IPS-11a (cell line): ENCODE measurements at regions not wholly inside any gene's neighbourhood (a gene's known extent, or its start where the extent isn't known, plus 50 kb on each side); places are given as distances from the start of the nearest gene placed in this dataset.
"Not testable (repeated sequence)": the region's sequence is repeated elsewhere in the genome, so short reads cannot be mapped to it uniquely, and the experiment has no call there.

ENCODE experiments used
- H3K4me3 ChIP-seq: one replicate; pipeline ENCODE4 v1.5.1; 2013; ENCODE audit warnings: low read depth, low read length, control low read depth

DNA sequence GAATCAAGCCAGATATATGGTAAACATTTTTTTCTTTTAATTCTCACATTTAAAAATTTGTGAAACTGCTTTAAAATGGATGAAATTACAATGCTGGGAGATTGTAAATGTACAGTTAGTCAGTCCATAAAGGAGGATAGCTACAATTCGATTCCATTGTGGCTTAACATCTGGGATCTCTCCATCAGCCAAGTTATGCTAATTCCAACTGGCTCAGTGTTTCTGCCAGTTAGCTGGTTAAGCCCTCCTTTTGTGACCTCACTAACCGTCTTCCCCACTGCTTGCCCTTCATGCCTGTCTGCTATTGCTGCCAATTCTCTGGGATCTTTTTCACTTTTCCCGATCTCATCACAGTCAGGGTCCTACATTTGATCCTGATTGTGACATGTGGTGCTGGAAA lies 1347.6 kb downstream of the CDH11 start:
- no peak overlapping the region for H3K4me3 ChIP-seq

DNA sequence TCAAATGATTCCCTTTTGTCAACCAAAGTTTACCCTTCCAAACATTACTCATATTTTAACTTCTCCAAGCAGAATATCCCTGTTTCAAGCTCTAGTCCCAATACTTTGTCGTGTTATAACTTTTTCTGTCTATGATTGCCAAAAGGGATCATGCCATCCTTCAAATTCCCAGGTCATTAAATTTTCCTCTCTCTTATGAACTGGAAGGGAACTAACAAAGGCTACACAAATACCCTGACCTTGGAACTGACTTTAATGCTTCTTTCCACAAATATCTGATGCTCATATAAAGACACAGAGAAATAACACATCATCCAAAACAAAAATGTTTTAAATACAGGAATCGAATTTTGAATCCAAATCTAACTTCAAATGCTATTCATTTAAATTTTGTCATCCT lies 1352.7 kb downstream of the CDH11 start:
- H3K4me3 ChIP-seq: no peak overlapping the region

DNA sequence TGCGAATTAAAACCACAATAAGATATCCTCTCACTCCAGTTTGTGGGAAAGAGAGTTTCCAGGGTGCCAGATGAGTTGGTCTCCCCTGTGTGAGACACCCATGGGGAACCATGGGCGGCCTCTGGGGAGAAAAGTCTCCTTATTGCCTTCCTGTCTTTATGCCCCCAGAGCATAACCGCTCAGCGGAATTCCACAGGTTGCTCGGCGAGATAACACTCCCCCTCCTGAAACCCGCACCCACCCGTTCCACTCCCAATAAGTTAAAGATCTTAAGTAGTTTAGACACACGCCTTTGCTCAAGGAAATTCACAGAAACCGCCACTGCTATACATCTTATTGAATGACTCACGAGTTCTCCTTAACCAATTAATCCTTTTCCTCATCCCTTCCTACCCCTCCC lies 1361.6 kb downstream of the CDH11 start:
- not testable (repeated sequence) for H3K4me3 ChIP-seq

DNA sequence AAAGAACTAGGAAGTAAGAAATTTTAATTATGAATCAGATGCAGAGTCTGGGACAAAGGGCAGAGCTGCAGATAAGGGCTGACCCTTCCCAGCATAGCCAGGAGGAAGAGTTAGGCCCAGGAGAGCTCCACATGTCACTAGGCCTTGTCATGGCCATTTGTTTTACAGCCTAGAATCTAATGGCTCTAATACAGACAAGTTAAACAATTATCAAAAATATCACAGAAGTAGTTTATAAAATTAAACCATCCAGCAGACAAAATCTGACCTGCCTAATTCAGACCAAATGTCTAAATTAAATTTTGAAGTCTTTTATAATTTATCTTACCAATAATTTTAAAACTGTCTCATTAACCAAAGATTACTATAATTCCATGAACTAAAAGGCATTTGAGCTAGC lies 1369.5 kb downstream of the CDH11 start:
- no peak overlapping the region for H3K4me3 ChIP-seq

DNA sequence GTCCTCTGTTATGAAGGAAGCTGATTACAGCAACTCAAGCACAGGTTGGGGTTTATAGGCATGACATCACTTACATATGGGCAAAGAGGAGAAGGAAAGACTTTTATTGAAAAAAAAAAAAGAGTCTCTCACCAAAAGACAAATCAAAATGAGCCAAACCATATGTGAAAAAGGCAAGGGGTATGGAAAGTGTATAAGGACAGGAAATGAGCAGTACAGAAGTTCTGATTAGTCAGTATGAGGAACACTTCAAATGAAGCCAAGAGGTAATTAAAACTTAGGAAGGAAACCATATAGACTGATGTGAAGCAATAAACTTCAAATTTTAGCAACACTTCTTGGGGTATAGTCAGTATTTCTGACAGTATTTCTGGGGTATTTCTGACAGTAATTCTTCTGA lies 1372.6 kb downstream of the CDH11 start:
- H3K4me3 ChIP-seq: no peak overlapping the region

DNA sequence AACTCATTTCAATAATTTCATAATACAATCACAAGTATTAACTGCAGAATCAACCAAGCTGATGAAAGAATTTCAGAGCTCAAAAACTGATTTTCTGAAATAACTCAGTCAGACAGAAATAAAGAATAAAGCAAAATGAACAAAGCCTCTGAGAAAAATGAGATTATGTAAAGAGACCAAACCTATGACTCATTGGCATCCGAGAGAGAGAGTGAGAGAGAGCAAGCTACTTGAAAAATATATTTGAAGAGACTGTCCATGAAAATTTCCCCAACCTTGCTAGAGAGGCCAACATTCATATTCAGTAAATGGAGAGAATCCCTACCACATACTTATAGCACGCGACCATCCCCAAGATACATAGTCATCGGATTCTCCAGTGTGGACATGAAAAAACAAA lies 1376.4 kb downstream of the CDH11 start:
- no peak overlapping the region for H3K4me3 ChIP-seq

DNA sequence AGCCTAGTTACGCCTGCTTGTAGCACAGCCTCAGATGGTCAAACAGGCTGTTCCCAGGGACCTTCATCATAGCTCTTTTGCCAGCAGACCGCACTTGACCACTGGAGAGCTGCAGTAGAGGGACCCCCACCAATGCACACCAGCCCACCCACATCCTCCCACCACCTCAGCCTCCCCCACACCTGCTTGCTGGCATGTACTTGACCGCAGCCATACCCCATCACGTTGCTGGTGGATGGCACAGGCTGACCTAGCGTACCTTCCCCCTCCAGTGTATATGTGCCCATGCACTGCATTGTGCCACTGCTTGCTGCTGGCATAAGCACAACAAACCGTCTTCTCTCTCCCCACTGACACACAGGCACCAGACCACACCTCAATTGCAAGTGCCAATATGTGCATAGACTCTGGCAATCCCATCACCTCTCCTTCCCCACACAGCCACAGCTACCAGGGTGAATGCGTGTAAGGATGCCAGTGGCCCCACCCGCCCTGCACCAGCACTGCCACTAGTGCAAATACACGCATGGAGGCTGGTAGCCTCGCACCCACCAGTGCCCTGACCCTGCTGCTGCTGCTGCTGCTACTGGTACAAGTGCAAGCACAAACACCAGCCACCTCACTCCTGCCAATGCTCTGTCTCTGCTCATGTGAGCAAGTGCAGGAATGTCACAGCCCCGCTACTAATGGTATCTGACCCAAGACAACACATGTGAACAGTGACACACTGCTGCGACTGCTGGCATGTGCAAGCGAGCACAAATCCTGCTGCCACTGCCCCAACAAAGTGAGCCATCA lies 1377.6 kb downstream of the CDH11 start:
- H3K4me3 ChIP-seq: no peak overlapping the region

DNA sequence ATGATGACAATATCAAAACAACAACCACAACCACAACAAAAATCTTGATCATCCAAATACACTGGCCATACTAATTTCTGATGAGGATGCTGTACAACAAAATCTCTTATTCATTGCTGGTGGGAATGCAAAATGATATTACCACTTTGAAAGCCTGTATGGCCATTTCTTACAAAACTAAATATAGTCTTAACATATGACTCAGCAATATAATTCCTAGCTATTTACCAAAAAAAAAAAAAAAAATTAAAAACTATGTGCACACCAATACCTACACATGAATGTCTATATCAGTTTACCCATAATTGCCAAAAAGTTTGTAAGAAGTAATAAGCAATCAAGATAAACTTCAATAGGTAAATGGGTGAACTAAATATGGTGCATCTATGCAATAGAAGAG lies 1379.7 kb downstream of the CDH11 start:
- H3K4me3 ChIP-seq: no peak overlapping the region

DNA sequence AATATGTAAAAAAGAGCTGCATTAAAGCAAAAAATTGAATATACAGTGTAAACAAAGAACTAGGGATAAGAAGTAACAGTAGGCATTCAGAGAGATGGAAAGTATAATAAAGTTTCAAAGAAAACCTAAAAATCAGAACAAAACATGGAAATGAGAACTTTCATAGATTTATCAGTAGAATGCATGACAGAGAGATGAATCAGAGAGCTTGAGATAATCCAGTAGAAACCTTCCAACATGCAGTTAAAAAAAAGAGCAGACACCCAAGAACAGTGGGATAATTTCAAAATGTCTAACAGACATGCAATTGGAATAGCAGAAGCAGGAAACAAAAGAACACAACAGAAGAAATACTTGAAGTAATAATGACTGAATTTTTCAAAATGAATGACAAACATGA lies 1384.2 kb downstream of the CDH11 start:
- H3K4me3 ChIP-seq: no peak overlapping the region

DNA sequence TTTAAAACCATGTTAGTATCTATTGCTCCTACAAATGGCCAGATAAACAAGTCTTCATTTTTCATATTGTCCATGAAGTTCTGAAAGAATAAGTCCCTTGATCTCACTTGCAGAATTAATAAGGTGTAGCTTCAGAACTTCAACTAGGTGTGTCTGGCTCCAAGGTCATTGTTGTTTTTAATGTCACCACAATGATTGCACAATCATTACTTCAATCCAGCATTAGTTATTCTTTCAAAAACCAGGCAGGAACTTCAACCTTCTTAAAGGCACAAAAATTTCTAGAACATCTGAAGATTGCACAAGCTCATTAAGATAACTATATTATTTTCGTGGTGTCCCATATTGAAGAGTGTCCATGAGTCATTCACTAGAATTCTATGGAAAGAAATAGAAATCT lies 1386.4 kb downstream of the CDH11 start:
- H3K4me3 ChIP-seq: no peak overlapping the region

DNA sequence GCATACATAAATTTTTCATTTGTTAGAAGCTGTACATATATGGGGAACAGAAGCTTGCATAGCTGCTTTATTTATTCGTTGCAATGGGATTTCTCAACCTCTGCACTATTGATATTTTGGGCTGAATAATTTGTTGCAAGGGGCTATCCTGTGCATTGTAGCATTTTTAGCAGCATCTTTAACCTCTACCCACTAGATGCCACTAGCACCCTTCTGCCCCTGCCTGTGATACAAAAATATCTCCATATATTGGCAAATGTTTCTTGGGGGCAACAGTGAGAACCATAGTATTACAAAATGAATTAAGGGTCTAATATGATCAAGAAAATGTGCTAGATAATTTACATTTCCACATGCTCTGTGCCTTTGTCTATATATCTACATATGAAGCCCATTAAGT lies 1401.0 kb downstream of the CDH11 start:
- H3K4me3 ChIP-seq: no peak overlapping the region

DNA sequence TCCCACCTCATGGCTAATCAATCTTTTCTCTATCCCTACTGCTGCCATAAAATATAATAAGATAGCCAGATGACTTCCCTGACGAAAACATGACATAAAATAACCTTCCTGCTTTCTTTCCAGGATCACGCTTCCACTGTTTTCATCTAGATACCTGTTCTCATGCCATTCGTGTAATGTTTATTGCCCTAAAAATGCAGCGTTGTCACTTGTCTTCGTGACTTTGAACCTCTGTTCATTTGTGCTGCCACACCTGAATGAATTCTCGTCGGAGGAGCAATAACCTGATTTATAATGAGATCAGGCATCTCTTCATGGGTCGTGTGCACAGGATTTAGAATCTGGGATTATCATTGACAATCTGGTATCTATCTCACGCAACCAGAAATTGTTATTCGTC lies 1401.9 kb downstream of the CDH11 start:
- H3K4me3 ChIP-seq: no peak overlapping the region

DNA sequence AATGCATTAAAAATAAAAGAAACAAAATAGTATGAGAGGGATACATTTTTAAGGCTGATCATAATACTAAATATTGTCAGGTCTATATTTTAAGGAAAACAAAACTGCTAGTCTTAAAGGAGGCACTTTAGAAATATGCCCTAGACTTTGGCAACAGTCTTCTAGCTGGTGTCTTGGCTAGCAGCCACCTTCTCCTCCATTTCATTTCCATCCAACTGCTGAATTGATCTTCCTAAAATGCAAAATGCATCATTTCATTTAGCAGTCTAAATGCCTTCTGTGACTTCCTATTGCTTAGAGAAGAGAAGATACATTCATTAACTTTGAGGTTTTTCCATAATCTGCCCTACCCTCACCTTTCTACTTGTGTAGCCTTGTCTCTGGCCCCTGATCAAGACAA lies 1404.1 kb downstream of the CDH11 start:
- no peak overlapping the region for H3K4me3 ChIP-seq

DNA sequence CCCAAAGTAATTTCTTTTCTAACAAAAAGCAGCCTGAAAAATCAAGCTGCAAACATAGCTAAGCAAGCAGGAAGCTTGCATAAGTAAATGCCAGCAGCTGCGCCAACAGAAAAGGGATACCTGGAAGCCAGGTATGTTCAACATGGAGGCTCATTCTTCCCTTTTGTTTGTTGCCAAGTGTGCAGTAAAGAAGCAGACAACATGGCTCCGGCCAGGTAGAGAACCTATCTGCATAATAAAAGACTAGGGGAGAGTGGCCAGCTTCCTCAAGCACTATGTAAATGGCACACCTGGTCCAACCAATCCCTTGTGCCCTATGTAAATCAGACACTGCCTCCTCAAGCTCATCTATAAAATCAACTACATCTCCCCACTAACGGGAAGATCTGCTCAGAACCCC lies 1407.0 kb downstream of the CDH11 start:
- no peak overlapping the region for H3K4me3 ChIP-seq

DNA sequence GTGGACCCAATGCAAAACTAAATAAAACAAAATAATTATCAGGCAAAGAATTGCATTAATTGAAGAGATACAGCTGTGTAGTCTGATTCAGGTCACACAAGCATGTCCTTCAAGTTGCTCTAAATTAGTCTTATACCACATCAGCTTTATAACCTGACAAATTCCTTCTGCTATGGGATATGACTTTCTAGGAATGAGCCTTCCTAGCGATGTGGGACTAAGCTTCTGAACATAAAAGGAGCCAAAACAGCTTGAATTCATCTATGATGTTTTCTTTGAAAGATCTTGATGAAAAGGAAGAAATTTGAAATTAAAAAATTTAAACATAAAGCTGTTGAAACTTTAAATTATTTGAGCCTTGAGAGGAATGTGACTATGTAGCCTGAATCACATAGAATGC lies 1409.1 kb downstream of the CDH11 start:
- no peak overlapping the region for H3K4me3 ChIP-seq

DNA sequence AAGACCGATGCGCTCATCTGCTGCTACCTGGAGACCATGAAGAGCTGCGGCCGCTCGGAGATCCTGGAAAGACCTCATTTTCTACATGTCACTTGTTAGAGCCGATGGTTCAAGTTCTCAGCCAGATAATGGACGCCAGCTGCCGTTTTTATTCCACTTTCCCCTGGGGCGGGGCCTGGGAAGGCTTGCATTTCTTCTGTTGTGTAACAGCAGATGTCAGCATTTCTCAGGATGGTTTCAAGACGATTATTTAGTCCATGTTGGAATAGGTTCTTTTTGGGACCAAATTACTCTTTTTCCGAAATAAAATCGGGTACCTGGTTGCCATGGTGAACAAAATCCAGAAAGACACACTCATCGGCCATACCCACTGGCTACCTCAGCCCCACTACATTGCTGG lies 1418.3 kb downstream of the CDH11 start:
- H3K4me3 ChIP-seq: no peak overlapping the region

DNA sequence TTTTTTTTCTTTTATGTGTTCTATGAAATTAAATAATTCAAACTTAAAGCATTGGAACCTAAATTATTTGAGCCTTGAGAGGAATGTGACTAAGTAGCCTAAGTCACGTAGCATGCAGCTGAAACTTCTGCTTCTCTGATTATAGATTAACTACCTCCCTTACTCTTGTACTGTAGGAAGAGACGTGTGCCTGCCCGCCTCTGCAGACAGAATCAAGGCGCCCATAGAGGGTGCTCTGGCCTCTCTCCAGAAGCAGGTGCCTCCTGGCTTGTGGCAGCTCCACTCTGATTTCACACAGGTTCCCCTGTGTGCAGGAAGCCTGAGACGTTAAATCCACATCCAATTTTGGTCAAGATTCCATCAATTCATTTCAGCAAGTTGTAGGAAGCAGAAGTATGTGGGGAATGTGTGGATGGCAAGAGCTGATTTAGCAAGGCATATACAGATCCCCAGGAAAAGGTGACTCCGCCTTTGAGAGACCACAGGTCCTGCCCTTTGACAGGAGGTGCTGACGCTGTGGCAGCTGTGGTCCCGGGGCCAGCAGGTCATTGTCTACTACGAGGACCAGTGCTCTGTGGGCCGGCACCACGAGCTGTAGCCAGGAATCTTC lies 1418.8 kb downstream of the CDH11 start:
- no peak overlapping the region for H3K4me3 ChIP-seq

DNA sequence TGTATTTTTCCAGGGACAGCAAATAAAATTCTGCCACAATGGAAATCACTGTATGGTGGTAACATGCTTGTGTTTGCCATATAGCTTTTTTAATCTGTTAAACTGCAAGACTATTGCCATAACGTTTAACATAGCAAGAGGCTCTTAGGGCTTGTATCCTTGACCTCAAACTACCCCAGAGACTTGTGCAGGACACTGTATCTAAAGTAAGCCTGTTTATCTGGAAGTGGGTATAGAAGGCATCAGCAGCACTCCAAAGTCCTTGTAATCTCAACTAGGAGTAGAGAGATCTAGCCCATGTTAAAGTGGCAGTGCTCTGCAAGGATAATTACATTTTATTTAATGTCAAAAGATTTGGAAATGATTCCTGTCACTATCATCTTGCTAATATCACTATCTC lies 1424.1 kb downstream of the CDH11 start:
- H3K4me3 ChIP-seq: no peak overlapping the region

DNA sequence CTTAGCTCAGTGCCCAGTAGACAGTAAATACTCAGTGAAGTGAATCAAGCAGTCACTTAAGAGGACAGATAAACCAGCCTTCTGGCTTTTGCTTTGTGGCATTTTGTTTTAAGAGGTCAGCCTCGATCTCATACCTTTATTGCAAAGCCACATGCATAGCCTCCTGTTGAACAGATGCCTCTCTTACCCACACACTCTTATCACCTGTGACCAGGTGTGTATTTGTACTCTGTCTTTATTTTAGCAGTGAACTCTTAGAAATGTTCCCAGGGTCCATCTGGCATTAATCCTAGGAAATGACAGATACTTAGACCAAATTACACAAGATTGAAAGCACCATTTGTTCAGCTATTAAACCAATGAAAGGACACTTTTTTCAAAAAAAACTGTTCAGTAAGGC lies 1426.5 kb downstream of the CDH11 start:
- H3K4me3 ChIP-seq: no peak overlapping the region

DNA sequence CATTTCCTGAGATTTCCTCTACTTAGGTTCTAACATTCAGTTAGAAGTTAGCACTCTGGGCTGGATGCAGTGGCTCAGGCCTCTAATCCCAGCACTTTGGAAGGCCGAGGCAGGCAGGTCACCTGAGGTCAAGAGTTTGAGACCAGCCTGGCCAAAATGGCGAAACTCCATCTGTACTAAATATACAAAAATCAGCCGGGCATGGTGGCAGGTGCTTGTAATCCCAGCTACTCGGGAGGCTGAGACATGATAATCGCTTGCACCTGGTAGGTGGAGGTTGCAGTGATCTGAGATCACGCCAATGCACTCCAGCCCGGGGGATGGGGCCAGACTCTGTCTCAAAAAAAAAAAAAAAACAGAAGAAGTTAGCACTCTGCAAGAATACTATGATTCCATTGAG lies 1430.9 kb downstream of the CDH11 start:
- no peak overlapping the region for H3K4me3 ChIP-seq

DNA sequence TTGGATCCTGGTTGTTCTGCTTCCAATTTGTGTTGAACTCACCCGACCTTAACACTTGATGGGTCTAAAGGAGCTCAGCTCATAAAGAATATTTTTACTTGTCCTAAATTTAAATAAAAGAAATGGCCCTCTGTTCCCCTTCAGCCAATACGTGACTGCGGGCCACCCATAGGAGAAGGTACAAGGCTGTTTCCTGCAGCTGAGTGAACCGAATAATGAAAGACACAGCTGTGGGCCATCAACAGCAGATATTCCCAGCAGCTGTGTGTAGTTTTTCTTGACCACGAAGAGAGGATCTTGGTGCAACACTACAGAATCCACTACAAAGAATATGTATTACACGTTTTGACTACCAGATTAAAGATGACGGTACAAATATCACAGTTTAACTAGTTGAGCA lies 1431.6 kb downstream of the CDH11 start:
- no peak overlapping the region for H3K4me3 ChIP-seq

DNA sequence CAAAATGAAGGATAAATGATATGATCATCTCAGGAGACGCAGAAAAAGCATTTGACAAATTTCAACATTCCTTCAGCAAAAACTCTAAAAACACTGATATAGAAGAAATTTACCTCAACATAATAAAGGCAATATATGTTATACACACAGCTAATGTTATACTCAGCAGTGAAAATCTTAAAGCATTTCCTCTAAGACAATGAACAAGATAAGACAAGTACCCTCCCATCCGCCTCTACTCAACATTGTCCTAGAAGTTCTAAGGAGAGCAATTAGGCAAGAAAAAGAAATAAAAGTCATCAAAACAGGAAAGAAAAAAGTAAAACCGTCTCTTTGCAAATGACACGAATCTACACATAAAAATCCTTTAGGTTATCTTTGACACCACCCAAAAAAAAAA lies 1432.8 kb downstream of the CDH11 start:
- no peak overlapping the region for H3K4me3 ChIP-seq
